Epidermal melanocyte (primary cell): ENCODE measurements at regions not wholly inside any gene's neighbourhood (a gene's known extent, or its start where the extent isn't known, plus 50 kb on each side); places are given as distances from the start of the nearest gene placed in this dataset.

ENCODE experiments used
- DNase-seq: peaks from one replicate; pipeline ENCODE4 v3.0.0; 2011; ENCODE audit warnings: low spot score; ENCODE audit not compliant: insufficient read length

GRCh38 chr16:5461574-5461973 lies 364.0 kb upstream of the EEF2KMT start:
- no peak for DNase-seq

- no peak for DNase-seq
These were observed 363.5 kb upstream of the EEF2KMT start for GRCh38 chr16:5461141-5461540.

GRCh38 chr16:5460701-5461100 lies 363.1 kb upstream of the EEF2KMT start:
- no peak for DNase-seq

GRCh38 chr16:5459863-5460262 lies 362.3 kb upstream of the EEF2KMT start:
- DNase-seq = no peak

- no peak for DNase-seq
These were observed 357.5 kb upstream of the EEF2KMT start for GRCh38 chr16:5455110-5455509.

GRCh38 chr16:5454349-5454748 lies 356.8 kb upstream of the EEF2KMT start:
- DNase-seq = no peak

- DNase-seq = no peak
These were observed 354.0 kb upstream of the EEF2KMT start for GRCh38 chr16:5451641-5452040.

GRCh38 chr16:5450409-5451104 lies 353.0 kb upstream of the EEF2KMT start:
- DNase-seq = no peak

GRCh38 chr16:5449901-5450300 lies 352.3 kb upstream of the EEF2KMT start:
- no peak for DNase-seq

GRCh38 chr16:5448798-5449197 lies 351.2 kb upstream of the EEF2KMT start:
- no peak for DNase-seq

- DNase-seq = no peak
These were observed 350.1 kb upstream of the EEF2KMT start for GRCh38 chr16:5447734-5448133.

GRCh38 chr16:5446623-5447240 lies 349.1 kb upstream of the EEF2KMT start:
- DNase-seq = no peak

GRCh38 chr16:5444189-5444588 lies 346.6 kb upstream of the EEF2KMT start:
- DNase-seq = no peak

- no peak for DNase-seq
These were observed 345.4 kb upstream of the EEF2KMT start for GRCh38 chr16:5442986-5443385.

GRCh38 chr16:5442054-5442453 lies 344.5 kb upstream of the EEF2KMT start:
- no peak for DNase-seq

- DNase-seq = no peak
These were observed 341.0 kb upstream of the EEF2KMT start for GRCh38 chr16:5438591-5438990.

- DNase-seq = no peak
These were observed 336.0 kb upstream of the EEF2KMT start for GRCh38 chr16:5433587-5433986.

- DNase-seq = no peak
These were observed 334.6 kb upstream of the EEF2KMT start for GRCh38 chr16:5432166-5432565.

GRCh38 chr16:5430598-5430997 lies 333.0 kb upstream of the EEF2KMT start:
- no peak for DNase-seq

- DNase-seq = no peak
These were observed 331.3 kb upstream of the EEF2KMT start for GRCh38 chr16:5428932-5429331.

- DNase-seq = no peak
These were observed 330.0 kb upstream of the EEF2KMT start for GRCh38 chr16:5427571-5427970.

GRCh38 chr16:5422643-5423496 lies 325.3 kb upstream of the EEF2KMT start:
- DNase-seq = no peak
